T47D (cell line): ENCODE measurements at regions not wholly inside any gene's neighbourhood (a gene's known extent, or its start where the extent isn't known, plus 50 kb on each side); places are given as distances from the start of the nearest gene placed in this dataset.

ENCODE experiments used
- DNase-seq, 2 experiments: peaks; one replicate each; pipeline versions ENCODE4 v3.0.0 to v3.0.0-alpha.2; 2011 to 2012; ENCODE audit warnings: low read depth in 1 of 2, low spot score in 1 of 2
- JUND ChIP-seq: IDR thresholded peaks from 2 replicates; pipeline ENCODE4 v1.6.1; 2012; ENCODE audit warnings: low read depth
- in situ Hi-C: cut with HindIII; loops from 2 replicates; pipeline ENCODE4 v1.10.0; 2016; ENCODE audit warnings: low sequenced_read_pairs, low pct_unique_long_range_greater_than_20kb

DNA sequence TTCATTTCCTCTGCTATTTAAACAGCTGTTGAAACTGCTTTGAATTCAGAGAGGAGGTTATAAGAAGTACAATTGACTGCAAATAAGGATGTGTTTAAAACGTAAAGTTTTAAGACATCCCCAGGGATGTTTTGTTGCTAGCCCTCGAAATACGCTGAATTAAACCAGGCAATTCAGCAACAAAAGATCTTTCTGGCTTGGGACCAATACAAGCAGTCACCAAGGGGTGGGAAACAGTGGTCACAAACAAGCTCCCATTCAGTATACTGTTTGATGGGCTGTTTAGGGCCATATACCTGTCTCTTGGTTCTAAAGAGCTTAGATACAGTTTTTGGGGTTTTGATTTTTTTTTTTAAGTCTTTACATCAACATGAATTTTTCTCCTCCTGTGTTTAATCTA, 446.3 kb upstream of the POT1 start:
- in situ Hi-C loops: no loop called here
- no peak for DNase-seq
- no peak for TF ChIP-seq JUND

DNA sequence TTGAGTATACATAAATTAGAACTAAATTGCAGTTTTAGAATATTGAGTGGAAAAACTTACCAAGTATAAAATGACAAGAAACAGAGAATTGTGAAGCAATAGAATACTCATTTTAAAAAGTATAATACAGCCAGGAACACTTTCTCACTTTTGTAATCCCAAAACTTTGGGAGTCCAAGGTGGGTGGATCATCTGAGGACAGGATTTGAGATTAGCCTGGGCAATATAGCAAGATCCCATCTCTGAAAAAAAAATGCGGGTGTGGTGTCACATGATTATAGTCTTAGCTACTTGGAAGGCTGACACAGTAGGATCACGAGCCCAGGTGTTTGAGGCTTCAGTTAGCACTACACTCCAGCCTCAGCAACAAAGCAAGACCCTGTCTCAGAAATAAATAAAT, 440.9 kb upstream of the POT1 start:
- TF ChIP-seq JUND: no peak
- DNase-seq: no peak
- in situ Hi-C loops: no loop called here

DNA sequence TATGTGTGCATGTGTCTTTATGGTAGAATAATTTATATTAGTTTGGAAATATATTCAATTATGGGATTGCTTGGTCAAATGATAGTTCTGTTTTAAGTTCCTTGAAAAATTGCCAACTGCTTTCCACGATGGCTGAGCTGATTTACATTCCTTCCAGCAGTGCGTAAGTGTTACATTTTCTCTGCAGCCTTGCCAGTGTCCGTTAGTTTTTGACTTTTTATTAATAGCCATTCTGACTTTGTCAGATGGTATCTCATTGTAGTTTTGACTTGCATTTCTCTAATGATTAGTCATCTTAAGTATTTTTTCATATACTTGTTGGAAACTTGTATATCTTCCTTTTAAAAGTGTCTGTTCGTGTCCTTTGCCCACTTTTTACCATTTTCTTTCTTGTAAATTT, 434.2 kb upstream of the POT1 start:
- no peak for TF ChIP-seq JUND
- DNase-seq: no peak
- in situ Hi-C loops: no loop called here

DNA sequence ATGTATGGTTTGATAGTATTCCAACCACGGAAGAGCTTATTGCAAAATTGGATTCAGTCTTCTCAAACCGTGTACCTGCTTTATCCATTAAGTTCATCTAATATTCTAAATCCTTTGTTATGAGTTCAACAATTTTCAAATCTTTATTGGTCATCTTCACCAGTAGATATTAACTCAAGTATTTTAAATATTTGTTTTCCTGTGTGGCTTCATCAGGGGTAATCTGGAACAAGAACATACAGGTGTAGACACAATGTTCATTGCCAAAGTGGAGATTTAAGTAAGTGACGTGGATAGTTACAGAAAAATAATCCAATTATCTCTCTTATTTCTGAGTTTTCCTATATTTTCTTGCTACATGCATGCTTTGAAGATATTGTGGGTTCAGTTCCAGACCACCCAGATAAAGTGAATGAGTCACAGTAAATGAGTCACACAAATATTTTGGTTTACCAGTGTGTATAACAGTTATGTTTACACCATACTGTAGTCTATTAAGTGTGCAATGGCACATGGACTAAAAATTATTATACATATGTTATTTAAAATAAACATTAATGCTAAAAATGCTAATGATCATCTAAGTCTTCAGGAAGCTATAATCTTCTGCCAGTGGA, 429.0 kb upstream of the POT1 start:
- TF ChIP-seq JUND: no peak
- no peak for DNase-seq
- in situ Hi-C loops: no loop called here

DNA sequence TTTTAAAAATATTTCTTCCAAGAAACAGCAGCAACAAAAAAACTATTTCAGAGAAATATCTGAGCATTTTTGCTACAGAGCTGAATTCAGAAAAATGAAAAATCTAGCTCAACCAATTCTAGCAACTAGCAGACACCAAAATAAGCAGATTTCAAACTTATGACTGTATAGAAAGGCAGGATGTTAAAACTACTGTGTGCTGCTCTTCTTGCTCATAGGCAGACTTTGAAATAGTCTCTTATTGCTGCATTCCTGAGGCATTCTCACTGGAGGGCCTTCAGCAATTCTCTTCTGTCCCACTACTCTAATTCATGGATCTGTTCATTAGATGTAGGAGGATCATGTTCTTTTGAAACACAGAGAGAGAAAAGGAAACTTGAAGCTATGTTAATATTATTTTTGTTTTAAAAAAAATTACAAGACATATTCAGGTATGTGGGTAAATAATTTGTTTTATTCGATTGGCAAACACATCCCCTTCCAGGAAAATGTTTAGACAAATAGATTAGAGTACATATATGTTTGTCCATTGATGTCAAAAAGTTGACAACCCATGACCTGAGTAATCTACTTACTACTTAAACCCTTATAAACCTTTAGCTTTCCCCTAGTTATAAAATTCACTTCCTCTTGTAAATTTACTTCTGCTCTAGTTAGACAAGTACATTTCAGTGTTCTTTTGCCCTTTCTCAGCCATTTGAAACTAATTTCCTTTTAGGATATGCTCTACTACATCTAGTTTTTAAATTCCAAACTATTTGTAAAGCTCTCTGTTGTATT, 428.2 kb upstream of the POT1 start:
- in situ Hi-C loops: no loop called here
- no peak for TF ChIP-seq JUND
- DNase-seq: no peak

DNA sequence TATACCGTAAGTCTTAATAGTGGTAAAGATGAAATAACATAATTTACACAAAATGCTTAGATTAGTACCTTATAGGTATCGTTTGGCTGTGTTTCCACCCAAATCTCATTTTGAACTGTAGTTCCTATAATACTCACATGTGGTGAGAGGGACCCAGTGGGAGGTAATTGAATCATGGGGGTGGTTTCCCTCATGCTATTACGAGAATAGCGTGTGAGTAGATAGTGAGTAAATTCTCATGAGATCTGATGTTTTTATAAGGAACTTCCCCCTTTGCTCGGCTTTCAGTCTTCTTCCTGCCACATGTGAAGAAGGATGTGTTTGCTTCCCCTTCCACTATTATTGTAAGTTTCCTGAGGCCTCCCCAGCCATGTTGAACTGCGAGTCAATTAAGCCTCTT, 426.3 kb upstream of the POT1 start:
- no peak for DNase-seq
- in situ Hi-C loops: no loop called here
- no peak for TF ChIP-seq JUND

DNA sequence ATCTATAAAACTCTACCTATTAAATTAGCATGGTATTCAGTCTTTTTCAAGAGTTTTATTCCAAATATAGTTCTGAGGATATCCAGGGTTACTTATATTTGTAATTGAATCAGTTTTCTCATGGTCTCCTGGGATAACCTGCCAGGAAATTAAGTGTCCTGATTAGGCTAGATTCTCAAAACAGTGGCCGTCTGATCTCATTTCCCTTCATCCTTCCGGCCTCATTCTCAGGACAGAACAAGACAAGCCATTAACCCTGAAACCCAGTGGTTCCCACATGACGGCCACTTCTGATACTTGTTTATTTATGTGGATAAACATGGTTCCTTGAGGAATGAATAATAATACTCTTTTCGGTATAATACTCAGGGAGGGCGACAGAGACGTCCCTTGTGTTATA, 417.6 kb upstream of the POT1 start:
- TF ChIP-seq JUND: no peak
- in situ Hi-C loops: no loop called here
- DNase-seq: no peak

DNA sequence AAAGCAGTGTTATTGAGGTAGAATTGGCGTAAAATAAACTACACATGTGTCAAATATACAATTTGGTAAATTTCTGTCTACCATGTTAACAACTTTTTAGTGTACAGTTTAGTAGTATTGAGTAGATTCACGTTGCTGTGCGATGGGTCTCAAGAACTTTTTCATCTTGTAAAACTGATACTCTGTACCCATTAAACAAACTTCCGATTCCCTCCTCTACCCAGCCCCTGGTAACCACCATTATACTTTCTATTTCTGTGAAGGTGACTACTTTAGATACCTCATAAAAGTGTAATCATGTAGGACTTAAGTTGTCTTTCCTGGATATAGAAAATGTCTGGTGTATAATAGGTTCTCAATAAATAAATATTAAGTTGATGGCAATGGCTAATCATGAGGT, 408.5 kb upstream of the POT1 start:
- in situ Hi-C loops: no loop called here
- TF ChIP-seq JUND: no peak
- no peak for DNase-seq

DNA sequence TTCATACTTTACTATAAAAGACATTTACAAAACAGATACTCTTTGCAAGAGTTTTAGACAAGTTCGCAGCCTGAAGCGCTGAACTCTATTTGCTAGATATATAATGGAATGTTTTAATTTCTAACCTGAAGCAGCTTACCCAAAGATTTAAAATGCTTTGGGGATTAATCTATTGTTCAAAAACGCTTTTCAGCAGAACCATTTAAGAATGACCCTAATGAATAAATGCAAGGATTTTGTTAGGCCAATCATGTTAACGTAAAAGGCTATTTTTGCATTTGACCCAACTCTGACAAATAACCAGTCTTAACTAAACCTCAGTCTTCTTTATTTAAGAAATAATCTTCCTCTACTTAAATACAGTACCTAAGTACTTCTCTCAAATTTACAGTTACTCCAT, 406.7 kb upstream of the POT1 start:
- in situ Hi-C loops: no loop called here
- no peak for DNase-seq
- TF ChIP-seq JUND: no peak

DNA sequence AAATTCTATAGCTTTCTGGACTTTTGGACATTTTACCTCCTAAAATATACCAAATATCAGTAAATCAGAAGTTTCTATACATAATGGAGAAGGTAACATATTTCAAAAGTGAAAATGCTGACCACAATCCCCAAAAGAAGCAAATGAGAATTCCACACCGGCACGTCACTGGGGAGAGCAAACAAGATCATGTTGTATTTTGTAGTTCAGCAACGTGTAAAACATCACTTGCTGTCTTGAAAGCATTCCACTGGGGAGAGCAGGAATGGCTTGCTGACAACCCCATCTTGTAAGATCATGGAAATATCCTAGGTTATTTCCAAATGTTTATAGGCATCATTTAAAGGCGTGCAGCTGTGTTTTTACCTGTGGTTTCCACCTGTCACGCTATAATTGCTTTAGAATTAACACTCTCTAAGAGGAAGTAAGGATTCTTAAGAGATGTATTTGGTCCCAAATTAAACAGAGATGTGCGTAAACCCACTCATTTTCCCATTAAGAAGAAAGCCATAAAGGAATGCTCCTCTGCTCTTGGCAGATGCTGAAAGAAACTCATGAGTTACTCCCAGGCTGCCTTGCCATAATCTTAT, 397.1 kb upstream of the POT1 start:
- no peak for TF ChIP-seq JUND
- in situ Hi-C loops: no loop called here
- DNase-seq: no peak

DNA sequence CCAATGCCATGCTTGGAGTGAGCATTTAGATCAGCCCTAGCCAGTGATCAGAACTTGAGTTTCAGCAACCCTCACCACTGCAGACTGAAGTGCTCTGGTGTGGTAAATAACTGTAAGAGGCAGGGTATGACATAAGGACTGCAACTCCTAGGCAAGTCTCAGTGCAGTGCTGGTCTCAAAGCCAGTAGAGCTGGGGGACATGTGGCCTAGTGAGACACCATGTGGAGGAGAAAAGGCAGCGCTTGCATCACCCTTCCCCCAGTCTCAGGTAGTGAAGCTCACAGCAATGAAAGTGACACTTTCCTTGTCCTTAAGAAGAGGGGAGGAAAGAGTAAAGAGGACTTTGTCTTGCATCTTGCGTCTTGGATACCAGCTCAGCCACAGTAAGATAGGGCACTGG, 386.8 kb upstream of the POT1 start:
- in situ Hi-C loops: no loop called here
- peak in 1 of 2 experiments; percentile 67 for DNase-seq
- TF ChIP-seq JUND: no peak

DNA sequence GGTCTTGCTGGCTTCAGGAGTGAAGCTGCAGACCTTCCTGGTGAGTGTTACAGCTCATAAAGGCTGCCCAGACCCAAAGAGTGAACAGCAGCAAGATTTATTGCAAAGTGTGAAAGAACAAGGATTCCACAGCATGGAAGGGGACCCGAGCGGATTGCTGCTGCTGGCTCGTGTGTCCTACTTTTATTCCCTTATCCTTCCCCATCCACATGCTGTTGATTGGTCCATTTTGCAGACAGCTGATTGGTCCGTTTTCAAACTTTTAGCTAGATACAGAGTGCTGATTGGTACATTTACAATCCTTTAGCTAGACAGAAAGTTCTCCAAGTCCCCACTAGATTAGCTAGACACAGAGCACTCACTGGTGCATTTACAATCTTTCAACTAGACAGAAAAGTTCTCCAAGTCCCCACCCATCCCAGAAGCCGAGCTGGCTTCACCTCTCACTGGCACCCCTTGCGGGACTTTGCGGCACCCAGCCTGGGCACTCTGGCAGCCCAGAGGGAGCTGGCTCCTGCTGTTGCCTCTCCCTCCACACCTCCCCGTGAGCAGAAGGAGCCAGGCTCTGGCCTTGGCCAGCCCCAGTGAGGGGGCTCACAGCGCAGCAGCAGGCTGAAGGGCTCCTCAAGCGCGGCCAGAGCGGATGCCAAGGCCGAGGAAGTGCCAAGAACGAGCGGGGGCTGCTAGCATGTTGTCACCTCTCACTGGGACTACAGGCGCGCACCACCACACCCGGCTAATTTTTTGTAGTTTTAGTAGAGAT, 369.6 kb upstream of the POT1 start:
- in situ Hi-C loops: no loop called here

DNA sequence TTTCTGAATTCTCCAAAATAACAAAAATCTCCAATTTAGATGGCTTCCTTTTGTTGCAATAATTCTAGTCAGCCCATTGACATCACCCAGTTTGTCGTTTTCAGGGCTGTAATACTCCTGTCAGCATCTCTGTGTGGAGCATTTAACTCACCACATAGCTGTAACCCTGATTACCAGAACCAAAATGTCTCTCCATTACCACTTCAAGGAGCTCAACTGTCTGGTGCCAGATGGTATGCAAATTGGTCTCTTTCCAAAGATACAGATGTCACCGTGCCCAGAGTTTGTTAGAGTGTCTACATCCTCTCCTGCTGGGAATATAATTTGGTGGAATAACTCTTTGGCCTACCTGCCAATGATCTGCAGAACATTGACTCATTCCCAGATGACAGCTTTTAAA, 350.3 kb upstream of the POT1 start:
- no peak for DNase-seq
- TF ChIP-seq JUND: no peak
- in situ Hi-C loops: no loop called here

More for the DNA sequence above, 369.6 kb upstream of the POT1 start:
- TF ChIP-seq JUND: no peak
- peak in 1 of 2 experiments; percentile 6 for DNase-seq
